T-helper 17 cell (primary cell): ENCODE measurements at regions not wholly inside any gene's neighbourhood (a gene's known extent, or its start where the extent isn't known, plus 50 kb on each side); places are given as distances from the start of the nearest gene placed in this dataset.

Source experiments
- ATAC-seq: fragments of 150-1000 bp; cut with Tn5 transposase; 2 replicates; pipeline ENCODE4 v1.10.0; 2021; ENCODE audit warnings: mild to moderate bottlenecking, moderate library complexity
- DNase-seq, 3 donors: peaks; one replicate each; pipeline versions ENCODE4 v3.0.0 to v3.0.0-alpha.2; 2020 to 2021
- H3K9me3 ChIP-seq: one replicate; pipeline ENCODE4 v1.7.0; 2013; ENCODE audit warnings: low read length, mild to moderate bottlenecking; ENCODE audit not compliant: control insufficient read depth, poor library complexity, severe bottlenecking
- H3K27ac Mint-ChIP-seq: one replicate; pipeline ENCODE4 v1.8.0; 2022; ENCODE audit warnings: mild to moderate bottlenecking, moderate library complexity, mixed read lengths
- H3K27me3 Mint-ChIP-seq: one replicate; pipeline ENCODE4 v1.8.0; 2022; ENCODE audit warnings: mixed read lengths
- H3K36me3 Mint-ChIP-seq: one replicate; pipeline ENCODE4 v1.8.0; 2022; ENCODE audit warnings: low read depth, mixed read lengths
- H3K4me1 Mint-ChIP-seq: one replicate; pipeline ENCODE4 v1.8.0; 2022; ENCODE audit warnings: mild to moderate bottlenecking, mixed read lengths
- H3K4me3 Mint-ChIP-seq: one replicate; pipeline ENCODE4 v1.8.0; 2022; ENCODE audit warnings: mild to moderate bottlenecking, moderate library complexity, mixed read lengths

GRCh38 chr15:96246057-96246456 lies 84.4 kb upstream of the NR2F2 start:
- Mint-ChIP-seq H3K27me3 (no peaks in the 10 kb centered on the region), H3K36me3 (no peaks in the 10 kb centered on the region), H3K27ac (no peak overlapping the region), H3K4me1 (no peaks in the 10 kb centered on the region), H3K4me3 (no peak overlapping the region)
- DNase-seq (no peak), ATAC-seq (no peak)
- peaks cover 3% of the 10 kb centered on the region for H3K9me3 ChIP-seq

DNA sequence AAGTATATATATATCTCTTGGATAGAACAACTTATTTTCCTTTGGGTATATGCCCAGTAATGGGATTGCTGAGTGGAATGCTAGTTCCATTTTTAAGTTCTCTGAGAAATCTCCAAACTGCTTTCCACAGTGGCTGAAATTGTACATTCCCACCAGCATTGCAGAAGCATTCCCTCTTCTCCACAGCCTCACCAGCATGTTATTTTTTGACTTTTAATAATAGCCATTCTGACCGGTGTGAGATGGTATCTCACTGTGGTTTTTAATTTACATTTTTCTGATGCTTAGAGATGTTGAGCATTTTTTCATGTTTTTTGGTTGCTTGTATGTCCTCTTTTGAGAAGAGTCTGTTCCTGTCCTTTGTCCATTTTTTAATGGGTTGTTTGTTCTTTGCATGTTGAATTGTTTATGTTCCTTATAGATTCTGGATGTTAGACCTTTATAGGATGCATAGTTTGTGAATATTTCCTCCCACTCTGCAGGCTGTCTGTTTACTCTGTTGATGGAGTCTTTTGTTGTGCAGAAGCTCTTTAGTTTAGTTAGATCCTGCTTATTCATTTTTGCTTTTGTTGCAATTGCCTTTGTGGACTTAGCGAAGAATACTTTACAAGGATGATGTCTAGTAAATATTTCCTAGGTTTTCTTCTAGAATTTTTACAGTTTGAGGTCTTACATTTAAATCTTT lies 82.7 kb upstream of the NR2F2 start:
- ATAC-seq (no peak), DNase-seq (no peak)
- H3K36me3 Mint-ChIP-seq = no peaks in the 10 kb centered on the region
- peaks cover 3% of the 10 kb centered on the region for H3K9me3 ChIP-seq
- no peak overlapping the region for H3K4me3 Mint-ChIP-seq
- H3K27me3 Mint-ChIP-seq = no peaks in the 10 kb centered on the region
- no peak overlapping the region for H3K27ac Mint-ChIP-seq
- no peaks in the 10 kb centered on the region for H3K4me1 Mint-ChIP-seq

GRCh38 chr15:96252148-96252547 lies 78.4 kb upstream of the NR2F2 start:
- Mint-ChIP-seq H3K4me3 (no peak overlapping the region), H3K4me1 (no peaks in the 10 kb centered on the region), H3K27me3 (no peaks in the 10 kb centered on the region), H3K36me3 (no peaks in the 10 kb centered on the region), H3K27ac (no peak overlapping the region)
- peaks cover 4% of the 10 kb centered on the region for H3K9me3 ChIP-seq
- DNase-seq (no peak), ATAC-seq (no peak)

DNA sequence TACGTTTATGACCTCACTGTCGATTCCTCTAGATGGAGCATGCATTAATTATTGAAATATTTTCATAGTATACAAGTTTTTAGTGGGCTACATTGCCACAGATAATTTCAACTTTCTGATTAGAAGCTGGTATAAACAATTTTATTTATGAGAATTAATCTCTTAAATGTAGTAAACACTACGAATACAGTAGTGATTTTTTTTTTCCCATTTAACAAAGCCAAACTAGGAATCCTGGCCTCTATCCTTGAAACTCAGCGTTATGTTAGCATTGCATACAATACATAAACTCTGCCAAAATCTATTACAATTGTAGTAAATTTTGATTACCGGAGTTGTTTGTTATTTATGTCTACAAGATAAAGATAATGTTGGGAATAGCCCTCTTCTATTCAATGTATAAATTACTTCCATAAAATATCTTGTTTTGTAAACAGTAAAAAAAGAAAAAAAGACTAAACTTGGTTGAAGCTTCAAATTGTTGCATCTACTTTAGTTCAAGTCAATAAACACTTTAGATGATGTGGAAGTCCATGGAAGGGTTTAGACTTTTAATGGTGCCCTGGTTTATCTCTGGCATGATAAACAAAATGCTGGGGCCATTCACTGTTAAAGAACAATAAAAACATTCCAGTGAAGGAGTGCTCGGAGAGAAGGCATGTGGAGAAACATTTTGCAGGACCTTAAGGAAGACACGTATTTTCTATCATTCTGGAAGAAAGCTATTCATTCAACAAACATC lies 77.3 kb upstream of the NR2F2 start:
- no peaks in the 10 kb centered on the region for H3K36me3 Mint-ChIP-seq
- ATAC-seq (no peak), DNase-seq (no peak)
- no peaks in the 10 kb centered on the region for H3K4me1 Mint-ChIP-seq
- no peak overlapping the region for H3K27ac Mint-ChIP-seq
- H3K4me3 Mint-ChIP-seq = no peak overlapping the region
- H3K27me3 Mint-ChIP-seq = no peaks in the 10 kb centered on the region
- H3K9me3 ChIP-seq = peaks cover 4% of the 10 kb centered on the region

- ATAC-seq (no peak), DNase-seq (no peak)
- Mint-ChIP-seq H3K4me3 (no peak overlapping the region), H3K27ac (no peak overlapping the region), H3K36me3 (no peaks in the 10 kb centered on the region), H3K4me1 (no peaks in the 10 kb centered on the region), H3K27me3 (no peaks in the 10 kb centered on the region)
- H3K9me3 ChIP-seq = peaks cover 4% of the 10 kb centered on the region
Observed at GRCh38 chr15:96254173-96254572, 76.3 kb upstream of the NR2F2 start.

DNA sequence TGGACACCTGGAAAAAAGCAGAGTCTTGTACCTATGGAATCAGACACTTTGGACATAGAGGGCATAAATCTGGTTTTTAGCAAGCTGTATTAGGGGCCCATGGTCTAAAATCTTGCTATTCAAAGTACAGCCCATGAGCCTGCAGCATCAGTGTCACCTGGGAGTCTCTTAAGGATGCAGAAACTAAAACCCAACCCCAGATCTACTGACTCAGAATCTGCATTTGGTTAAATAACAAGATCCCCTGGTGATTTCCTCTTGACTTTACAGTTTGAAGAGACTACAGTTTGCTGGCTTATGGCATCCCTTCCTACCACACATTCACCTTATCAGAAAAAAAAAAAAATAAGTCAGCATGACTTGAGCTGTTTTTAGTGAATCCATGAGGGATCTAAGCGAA lies 74.9 kb upstream of the NR2F2 start:
- Mint-ChIP-seq H3K36me3 (no peaks in the 10 kb centered on the region), H3K27me3 (no peaks in the 10 kb centered on the region), H3K27ac (no peak overlapping the region), H3K4me1 (no peaks in the 10 kb centered on the region), H3K4me3 (no peak overlapping the region)
- peaks cover 4% of the 10 kb centered on the region for H3K9me3 ChIP-seq
- no peak for DNase-seq
- ATAC-seq = no peak

DNA sequence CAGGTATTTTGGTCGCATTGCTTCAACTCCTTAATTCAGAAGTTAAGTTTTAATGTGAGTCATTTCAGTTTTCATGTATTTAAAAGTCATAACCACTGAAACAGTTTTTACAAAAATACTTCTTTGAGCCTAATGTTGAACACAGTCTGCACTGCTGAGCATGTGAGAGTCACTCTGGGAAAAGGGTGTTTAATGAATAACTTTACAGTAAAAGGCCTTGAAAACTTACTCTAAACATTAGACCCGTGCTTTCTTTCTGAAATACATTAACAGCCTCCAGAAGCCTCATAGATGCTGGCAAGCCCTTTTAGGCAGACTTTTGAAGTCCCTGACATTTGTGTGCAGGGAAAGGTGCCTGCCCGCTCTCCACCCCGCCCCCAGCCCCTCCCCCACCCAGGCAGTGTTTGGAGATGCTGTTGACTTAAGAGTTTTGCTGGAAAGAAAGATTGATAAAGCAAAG lies 68.9 kb upstream of the NR2F2 start:
- Mint-ChIP-seq H3K27ac (no peak overlapping the region), H3K4me1 (no peaks in the 10 kb centered on the region), H3K36me3 (no peaks in the 10 kb centered on the region), H3K27me3 (no peaks in the 10 kb centered on the region), H3K4me3 (no peak overlapping the region)
- no peaks in the 10 kb centered on the region for H3K9me3 ChIP-seq
- ATAC-seq (no peak), DNase-seq (no peak)

DNA sequence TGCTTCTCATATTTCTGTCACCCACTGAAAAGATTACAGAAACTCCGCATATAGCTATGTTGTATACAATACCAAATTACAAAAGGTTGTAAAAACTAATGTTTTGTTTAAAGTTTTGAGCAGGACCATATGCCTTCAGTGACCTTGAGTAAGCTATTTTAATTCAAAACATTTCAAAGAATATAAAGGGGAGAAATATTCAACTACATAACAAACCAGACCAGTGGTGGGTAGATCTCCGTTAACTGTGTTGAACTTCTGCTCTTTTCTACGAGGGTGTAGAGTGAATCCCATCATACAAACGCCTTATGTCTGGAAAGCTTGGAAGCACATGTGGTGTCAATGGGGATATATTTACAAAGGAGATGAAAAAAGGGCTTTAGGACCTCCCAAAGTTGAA lies 68.4 kb upstream of the NR2F2 start:
- no peaks in the 10 kb centered on the region for H3K4me1 Mint-ChIP-seq
- no peak for DNase-seq
- no peaks in the 10 kb centered on the region for H3K9me3 ChIP-seq
- H3K36me3 Mint-ChIP-seq = no peaks in the 10 kb centered on the region
- H3K4me3 Mint-ChIP-seq = no peak overlapping the region
- H3K27ac Mint-ChIP-seq = no peak overlapping the region
- ATAC-seq = no peak
- no peaks in the 10 kb centered on the region for H3K27me3 Mint-ChIP-seq

GRCh38 chr15:96262549-96263489 lies 67.7 kb upstream of the NR2F2 start:
- no peaks in the 10 kb centered on the region for H3K4me1 Mint-ChIP-seq

GRCh38 chr15:96264351-96264798 lies 66.1 kb upstream of the NR2F2 start:
- Mint-ChIP-seq H3K36me3 (no peaks in the 10 kb centered on the region), H3K27ac (no peak overlapping the region), H3K27me3 (no peaks in the 10 kb centered on the region), H3K4me3 (no peak overlapping the region), H3K4me1 (no peaks in the 10 kb centered on the region)
- ATAC-seq = no peak
- H3K9me3 ChIP-seq = no peaks in the 10 kb centered on the region
- DNase-seq = no peak

More at GRCh38 chr15:96262549-96263489, 67.7 kb upstream of the NR2F2 start:
- DNase-seq = no peak
- H3K36me3 Mint-ChIP-seq = no peaks in the 10 kb centered on the region
- no peak for ATAC-seq
- no peaks in the 10 kb centered on the region for H3K27me3 Mint-ChIP-seq
- no peak overlapping the region for H3K4me3 Mint-ChIP-seq
- H3K27ac Mint-ChIP-seq = no peak overlapping the region
- H3K9me3 ChIP-seq = no peaks in the 10 kb centered on the region

- H3K36me3 Mint-ChIP-seq = no peaks in the 10 kb centered on the region
- no peak for DNase-seq
- no peaks in the 10 kb centered on the region for H3K4me1 Mint-ChIP-seq
- no peaks in the 10 kb centered on the region for H3K9me3 ChIP-seq
- no peak overlapping the region for H3K4me3 Mint-ChIP-seq
- no peaks in the 10 kb centered on the region for H3K27me3 Mint-ChIP-seq
- ATAC-seq = no peak
- H3K27ac Mint-ChIP-seq = no peak overlapping the region
Observed at GRCh38 chr15:96264801-96265515, 65.5 kb upstream of the NR2F2 start.

GRCh38 chr15:96266456-96266855 lies 64.0 kb upstream of the NR2F2 start:
- Mint-ChIP-seq H3K4me3 (no peak overlapping the region), H3K27me3 (no peaks in the 10 kb centered on the region), H3K4me1 (no peaks in the 10 kb centered on the region), H3K36me3 (no peaks in the 10 kb centered on the region), H3K27ac (no peak overlapping the region)
- H3K9me3 ChIP-seq = no peaks in the 10 kb centered on the region
- ATAC-seq (no peak), DNase-seq (no peak)

DNA sequence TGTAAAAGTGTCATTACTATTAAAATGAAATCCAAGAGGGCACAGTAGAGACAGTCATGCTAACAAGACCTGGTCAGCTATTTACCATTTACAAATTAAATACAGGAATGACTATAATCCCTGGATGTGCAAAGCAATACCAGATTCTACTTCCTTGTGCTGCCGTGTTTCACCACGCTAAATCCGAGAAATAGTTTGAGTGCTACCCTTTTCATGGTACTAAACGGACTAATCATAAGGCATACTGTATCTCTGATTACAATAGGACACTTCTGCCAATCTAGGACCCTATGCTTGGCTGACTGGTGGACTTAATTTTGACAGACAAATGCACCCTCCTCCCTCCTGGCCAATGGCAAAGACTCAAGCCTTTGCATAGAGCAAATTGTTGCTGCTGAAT lies 63.0 kb upstream of the NR2F2 start:
- no peak for DNase-seq
- H3K4me1 Mint-ChIP-seq = no peaks in the 10 kb centered on the region
- no peaks in the 10 kb centered on the region for H3K27me3 Mint-ChIP-seq
- H3K9me3 ChIP-seq = no peaks in the 10 kb centered on the region
- H3K36me3 Mint-ChIP-seq = no peaks in the 10 kb centered on the region
- H3K4me3 Mint-ChIP-seq = no peak overlapping the region
- no peak overlapping the region for H3K27ac Mint-ChIP-seq
- ATAC-seq = no peak
